Endodermal cell (in vitro differentiated cells): ENCODE measurements at regions not wholly inside any gene's neighbourhood (a gene's known extent, or its start where the extent isn't known, plus 50 kb on each side); places are given as distances from the start of the nearest gene placed in this dataset.

Source experiments
- DNase-seq: peaks from one replicate; pipeline ENCODE4 v3.0.0-alpha.2; 2017
- H3K27ac ChIP-seq: 2 replicates; pipeline ENCODE4 v1.5.1; 2013; ENCODE audit warnings: mild to moderate bottlenecking, low read depth, low read length, moderate library complexity
- H3K27me3 ChIP-seq: 2 replicates; pipeline ENCODE4 v1.6.1; 2013; ENCODE audit warnings: mild to moderate bottlenecking, low read length, moderate library complexity; ENCODE audit not compliant: insufficient read depth, control insufficient read depth, poor library complexity, severe bottlenecking
- H3K36me3 ChIP-seq: 2 replicates; pipeline ENCODE4 v1.7.0; 2013; ENCODE audit warnings: mild to moderate bottlenecking, low read length, moderate library complexity; ENCODE audit not compliant: control insufficient read depth, insufficient read depth
- H3K4me1 ChIP-seq: one replicate; pipeline ENCODE4 v1.7.0; 2013; ENCODE audit warnings: low read length; ENCODE audit not compliant: control insufficient read depth, insufficient read depth
- H3K4me3 ChIP-seq: 2 replicates; pipeline ENCODE4 v1.5.1; 2013; ENCODE audit warnings: mild to moderate bottlenecking, low read length, moderate library complexity
- H3K9ac ChIP-seq: 2 replicates; pipeline ENCODE4 v1.6.1; 2013; ENCODE audit warnings: mild to moderate bottlenecking, low read length, moderate library complexity; ENCODE audit not compliant: poor library complexity, severe bottlenecking; ENCODE audit errors: extremely low read depth
- H3K9me3 ChIP-seq: 2 replicates; pipeline ENCODE4 v1.6.1; 2013; ENCODE audit warnings: mild to moderate bottlenecking, low read length, moderate library complexity; ENCODE audit not compliant: control insufficient read depth
- H3K27ac Mint-ChIP-seq: 2 replicates; pipeline ENCODE4 v1.8.0; 2020; ENCODE audit warnings: mixed read lengths
- H3K27me3 Mint-ChIP-seq: 2 replicates; pipeline ENCODE4 v1.8.0; 2021; ENCODE audit warnings: mild to moderate bottlenecking, mixed read lengths; ENCODE audit not compliant: insufficient read depth
- H3K36me3 Mint-ChIP-seq: 2 replicates; pipeline ENCODE4 v1.8.0; 2020; ENCODE audit warnings: low read depth, mixed read lengths
- H3K4me1 Mint-ChIP-seq: 2 replicates; pipeline ENCODE4 v1.8.0; 2020; ENCODE audit warnings: mixed read lengths
- H3K4me3 Mint-ChIP-seq: 2 replicates; pipeline ENCODE4 v1.8.0; 2020; ENCODE audit warnings: mild to moderate bottlenecking, moderate library complexity, mixed read lengths
- H3K9me3 Mint-ChIP-seq: 2 replicates; pipeline ENCODE4 v1.8.0; 2020; ENCODE audit warnings: mild to moderate bottlenecking, mixed read lengths
- CTCF ChIP-seq: fragments of 200-600 bp; sonication (generic); conservative IDR thresholded peaks from 2 replicates; pipeline ENCODE4 v1.5.0; 2021; ENCODE audit warnings: antibody characterized with exemption, mild to moderate bottlenecking
- WGBS, 2 experiments: methylation state at CpG; one replicate each; pipeline versions ENCODE4 v1.1.5 to v1.1.7; 2013; ENCODE audit warnings: missing lambda C conversion rate in 2 of 2, mixed read lengths in 1 of 2; ENCODE audit not compliant: insufficient coverage in 1 of 2, insufficient read length in 1 of 2; 5-methylcytosine and 5-hydroxymethylcytosine counted together

DNA sequence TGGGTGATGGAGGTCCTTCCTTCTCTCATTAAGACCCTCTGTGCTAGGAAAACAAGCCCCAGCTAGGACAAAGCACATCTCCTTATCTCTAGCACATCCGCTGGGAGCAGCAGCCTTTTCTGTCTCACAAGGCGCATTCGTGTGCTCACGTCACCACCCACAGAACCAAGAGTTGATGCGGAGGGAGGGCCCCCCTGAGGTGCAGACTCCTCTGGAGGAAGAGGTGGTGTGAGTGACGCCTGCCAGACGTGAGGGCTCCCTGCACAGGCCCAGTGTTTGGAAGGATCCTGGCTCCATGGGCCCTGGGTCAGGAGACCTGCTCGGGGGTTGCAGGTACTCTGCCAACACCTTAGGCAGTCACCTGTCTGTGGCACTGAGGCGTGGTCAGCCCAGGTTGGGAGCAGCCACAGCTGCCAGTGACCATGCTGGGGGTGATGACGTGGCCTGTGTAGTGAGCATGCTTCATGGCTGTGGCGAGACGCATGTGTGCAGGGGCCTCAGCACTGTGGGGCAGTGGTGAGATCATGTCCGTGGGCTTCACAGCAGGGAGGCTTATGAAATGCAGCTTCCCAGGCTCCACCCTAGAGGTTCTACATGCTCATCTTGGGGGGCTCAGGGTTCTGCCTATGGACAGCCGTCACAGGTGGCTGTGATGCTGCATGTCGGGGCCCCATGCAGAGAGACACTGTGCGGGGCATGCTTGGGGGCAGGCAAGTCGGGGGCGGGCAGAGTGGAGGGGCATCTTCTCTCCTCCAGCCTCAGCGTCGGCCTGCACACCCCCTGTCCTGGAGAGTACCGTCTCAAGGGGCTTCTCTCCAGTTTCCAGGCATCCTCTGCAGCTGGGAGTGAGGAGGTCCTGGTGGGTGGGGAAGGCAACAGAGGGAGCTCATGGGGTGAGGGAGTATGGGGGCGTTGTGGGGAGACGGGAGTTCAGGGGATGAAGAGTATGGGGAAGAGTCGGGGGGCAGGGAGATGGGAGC lies 56.2 kb upstream of the DPYSL4 start:
- no peaks in the 10 kb centered on the region for H3K9me3 ChIP-seq
- H3K27ac Mint-ChIP-seq = no peak overlapping the region
- 86 to 89% methylated on average over 11 to 24 of the region's 24 CpGs for WGBS, 2 experiments

DNA sequence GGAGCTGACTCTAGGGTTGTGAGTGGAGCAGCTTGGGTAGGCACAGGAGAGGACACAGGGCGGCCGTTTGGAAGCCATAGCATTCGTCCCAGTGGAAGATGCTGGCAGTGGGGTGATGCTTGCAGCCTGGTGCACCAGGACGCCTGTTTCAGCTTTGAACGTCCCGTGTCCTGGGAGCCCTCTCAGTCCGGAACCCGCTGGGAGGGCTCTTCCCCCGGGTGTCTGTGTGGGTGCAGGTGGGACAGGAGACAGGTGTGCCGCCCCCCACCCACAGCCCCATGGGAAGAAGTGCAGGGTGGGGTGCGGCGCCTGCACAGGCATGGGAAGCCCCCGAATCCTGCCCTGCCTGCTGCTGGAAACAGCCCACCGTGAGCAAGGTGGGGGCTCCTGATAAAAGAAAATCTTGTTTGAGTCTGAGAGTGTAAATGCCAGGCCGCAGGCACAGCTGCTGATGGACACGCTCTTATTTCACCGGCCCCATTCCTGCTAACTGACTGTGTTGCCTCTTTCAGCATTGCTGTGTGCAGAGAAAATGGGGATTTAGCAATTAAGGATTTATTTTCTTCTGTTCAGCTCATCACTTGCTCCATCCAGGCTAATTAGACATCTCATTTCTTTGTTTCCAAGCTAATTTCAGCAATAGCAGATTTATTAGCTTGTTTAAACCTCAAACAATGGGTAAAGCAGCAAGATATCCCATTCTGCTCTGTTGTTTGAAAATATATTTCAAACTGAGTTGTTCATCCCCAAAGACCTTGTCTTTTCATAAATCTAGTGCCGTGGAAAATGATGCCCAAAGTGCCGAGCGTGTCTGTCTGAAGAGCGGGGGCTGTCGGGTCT lies 54.9 kb upstream of the DPYSL4 start:
- peaks cover 2% of the 10 kb centered on the region for H3K27me3 Mint-ChIP-seq
- no peak for TF ChIP-seq CTCF
- Histone ChIP-seq H3K36me3 (no peaks in the 10 kb centered on the region), H3K27me3 (no peaks in the 10 kb centered on the region), H3K4me1 (no peaks in the 10 kb centered on the region), H3K27ac (no peak overlapping the region), H3K9ac (no peak overlapping the region), H3K4me3 (no peak overlapping the region), H3K9me3 (no peaks in the 10 kb centered on the region)
- H3K36me3 Mint-ChIP-seq = no peaks in the 10 kb centered on the region
- peaks cover 2% of the 10 kb centered on the region for H3K4me1 Mint-ChIP-seq
- H3K4me3 Mint-ChIP-seq = no peak overlapping the region
- H3K9me3 Mint-ChIP-seq = peaks cover 3% of the 10 kb centered on the region
- DNase-seq = no peak
- H3K27ac Mint-ChIP-seq = no peak overlapping the region
- 91 to 94% methylated on average over 12 to 22 of the region's 22 CpGs for WGBS, 2 experiments

More for the DNA sequence above, 56.2 kb upstream of the DPYSL4 start:
- Histone ChIP-seq H3K9ac (no peak overlapping the region), H3K4me1 (no peaks in the 10 kb centered on the region), H3K27ac (no peak overlapping the region), H3K4me3 (no peak overlapping the region), H3K36me3 (no peaks in the 10 kb centered on the region), H3K27me3 (no peaks in the 10 kb centered on the region)
- Mint-ChIP-seq H3K36me3 (no peaks in the 10 kb centered on the region), H3K4me1 (peaks cover 2% of the 10 kb centered on the region), H3K9me3 (peaks cover 3% of the 10 kb centered on the region), H3K4me3 (no peak overlapping the region), H3K27me3 (peaks cover 2% of the 10 kb centered on the region)
- no peak for DNase-seq
- no peak for TF ChIP-seq CTCF

- H3K27me3 Mint-ChIP-seq = peaks cover 2% of the 10 kb centered on the region
- H3K27me3 ChIP-seq = no peaks in the 10 kb centered on the region
- no peak for TF ChIP-seq CTCF
- H3K36me3 Mint-ChIP-seq = no peaks in the 10 kb centered on the region
- H3K9me3 ChIP-seq = no peaks in the 10 kb centered on the region
- no peak overlapping the region for H3K27ac Mint-ChIP-seq
- H3K4me3 ChIP-seq = no peak overlapping the region
- H3K4me1 ChIP-seq = no peaks in the 10 kb centered on the region
- no peak overlapping the region for H3K27ac ChIP-seq
- H3K36me3 ChIP-seq = no peaks in the 10 kb centered on the region
- DNase-seq = no peak
- no peak overlapping the region for H3K9ac ChIP-seq
- WGBS, 2 experiments = 96 to 98% methylated on average over 15 to 16 of the region's 16 CpGs
- peaks cover 2% of the 10 kb centered on the region for H3K4me1 Mint-ChIP-seq
- H3K4me3 Mint-ChIP-seq = no peak overlapping the region
- peaks cover 3% of the 10 kb centered on the region for H3K9me3 Mint-ChIP-seq
Observed at GRCh38 chr10:132132421-132132841, 54.3 kb upstream of the DPYSL4 start.
